Endothelial cell of umbilical vein (primary cell): ENCODE measurements at regions not wholly inside any gene's neighbourhood (a gene's known extent, or its start where the extent isn't known, plus 50 kb on each side); places are given as distances from the start of the nearest gene placed in this dataset.

Source experiments
- BruUV-seq: library from RNA; stranded (reverse); fragments of 400-500 nt; replicated peaks from 2 replicates; lab custom pipeline; 2021; lab: Mats Ljungman, UMichigan
- CTCF ChIA-PET: fragments of 300-600, 350-600 bp; sonication (Branson Sonifier 250); formaldehyde crosslinking; loops from one replicate; lab custom pipeline; 2021; ENCODE audit warnings: antibody characterized with exemption, inconsistent platforms; lab: Charles Lee
- POLR2A ChIA-PET: fragments of 300-600, 350-600 bp; sonication (Branson Sonifier 250); formaldehyde crosslinking; loops from one replicate; lab custom pipeline; 2021; ENCODE audit warnings: antibody characterized with exemption, inconsistent platforms; lab: Charles Lee
- DNase-seq: peaks from one replicate; pipeline ENCODE4 v3.0.0-alpha.2; 2011; ENCODE audit warnings: low read depth, low spot score
- FAIRE-seq: peaks from 2 replicates; lab custom pipeline; 2011; peaks lifted over from hg19 to GRCh38; lab: Jason Lieb, UNC
- H2AFZ ChIP-seq: 2 replicates; pipeline ENCODE4 v1.6.0; 2012; ENCODE audit warnings: low read depth, low read length, control low read depth, inconsistent platforms
- H3K27ac ChIP-seq: 2 replicates; pipeline ENCODE4 v1.5.1; 2011; ENCODE audit warnings: low read depth, mild to moderate bottlenecking, control low read depth, low read length, moderate library complexity; ENCODE audit not compliant: insufficient read depth
- H3K27me3 ChIP-seq, 2 experiments: 2 replicates each; pipeline versions ENCODE4 v1.6.0 to v1.6.1; 2011; ENCODE audit warnings: low read length in 2 of 2, mixed read lengths in 1 of 2; ENCODE audit not compliant: control insufficient read depth in 2 of 2, insufficient read depth in 2 of 2
- H3K36me3 ChIP-seq, 2 experiments: 2 replicates in 1 of 2; 3 replicates in 1 of 2; pipeline ENCODE4 v1.5.1; 2011; ENCODE audit warnings: low read length in 2 of 2, mild to moderate bottlenecking in 1 of 2, moderate library complexity in 1 of 2; ENCODE audit not compliant: control insufficient read depth in 2 of 2, insufficient read depth in 2 of 2; ENCODE audit errors: extremely low read depth in 1 of 2
- H3K4me1 ChIP-seq: 3 replicates; pipeline ENCODE4 v1.5.1; 2011; ENCODE audit warnings: mild to moderate bottlenecking, low read length; ENCODE audit not compliant: control insufficient read depth, insufficient read depth; ENCODE audit errors: extremely low read depth
- H3K4me2 ChIP-seq: 2 replicates; pipeline ENCODE4 v1.6.1; 2011; ENCODE audit warnings: low read length, control low read depth, mixed read lengths; ENCODE audit not compliant: insufficient read depth
- H3K4me3 ChIP-seq, 3 experiments: fragments of 200-600 bp in 1 of 3; sonication (generic), shearing (Covaris generic) in 1 of 3; replicated peaks in 1 of 3; 2 replicates each; pipeline ENCODE4 v1.5.1; 2011 to 2016; ENCODE audit warnings: control low read depth in 3 of 3, low read length in 3 of 3, mild to moderate bottlenecking in 2 of 3, inconsistent platforms in 1 of 3, low read depth in 1 of 3, moderate library complexity in 1 of 3; ENCODE audit not compliant: insufficient read depth in 1 of 3
- H3K79me2 ChIP-seq: 2 replicates; pipeline ENCODE4 v1.6.0; 2012; ENCODE audit warnings: low read length, inconsistent platforms; ENCODE audit not compliant: control insufficient read depth, insufficient read depth
- H3K9ac ChIP-seq: replicated peaks from 2 replicates; pipeline ENCODE3; 2011; ENCODE audit warnings: low read length, control low read depth; ENCODE audit not compliant: insufficient read depth; ENCODE audit errors: extremely low read depth
- H3K9me1 ChIP-seq: replicated peaks from 3 replicates; pipeline ENCODE4 v1.6.0; 2011; ENCODE audit warnings: mild to moderate bottlenecking, low read length; ENCODE audit not compliant: control insufficient read depth, insufficient read depth; ENCODE audit errors: extremely low read depth
- H3K9me3 ChIP-seq: replicated peaks from 2 replicates; pipeline ENCODE4 v1.5.1; 2012; ENCODE audit warnings: low read length, inconsistent platforms; ENCODE audit not compliant: control insufficient read depth, insufficient read depth
- H4K20me1 ChIP-seq: replicated peaks from 2 replicates; pipeline ENCODE3; 2011; ENCODE audit warnings: mild to moderate bottlenecking, low read length; ENCODE audit not compliant: control insufficient read depth, insufficient read depth; ENCODE audit errors: extremely low read depth
- EZH2 ChIP-seq: IDR thresholded peaks from 2 replicates; pipeline ENCODE4 v1.6.1; 2012; ENCODE audit warnings: borderline replicate concordance, low read depth, mild to moderate bottlenecking, moderate library complexity, low read length, inconsistent platforms; ENCODE audit not compliant: severe bottlenecking
- FOS ChIP-seq: IDR thresholded peaks from 2 replicates; pipeline ENCODE4 v1.6.1; 2011; ENCODE audit warnings: mild to moderate bottlenecking, low read length, moderate library complexity, borderline replicate concordance; ENCODE audit not compliant: insufficient read depth
- GATA2 ChIP-seq: IDR thresholded peaks from 2 replicates; pipeline ENCODE4 v1.7.0; 2011; ENCODE audit warnings: low read depth, mild to moderate bottlenecking, moderate library complexity, mixed read lengths, low read length; ENCODE audit not compliant: insufficient read length, insufficient read depth
- JUN ChIP-seq: IDR thresholded peaks from 2 replicates; pipeline ENCODE4 v1.6.1; 2011; ENCODE audit warnings: borderline replicate concordance, low read depth; ENCODE audit not compliant: insufficient read length, insufficient read depth
- MYC ChIP-seq: IDR thresholded peaks from one replicate; pipeline ENCODE4 v1.6.1; 2011; ENCODE audit warnings: mild to moderate bottlenecking, low read depth, low read length
- POLR2A ChIP-seq: IDR thresholded peaks from 2 replicates; pipeline ENCODE4 v1.6.1; 2012; ENCODE audit warnings: low read depth, mild to moderate bottlenecking, control low read depth, low read length
- POLR2AphosphoS5 ChIP-seq: IDR thresholded peaks from 2 replicates; pipeline ENCODE4 v1.6.1; 2012; ENCODE audit warnings: low read depth, mild to moderate bottlenecking, control low read depth, low read length, moderate library complexity; ENCODE audit not compliant: insufficient read depth
- dilution Hi-C: fragments of 300-500 bp; cut with MboI; formaldehyde crosslinking; loops from one replicate; pipeline ENCODE4 v1.15.0; 2019; ENCODE audit warnings: low sequenced_read_pairs; ENCODE audit not compliant: extremely low pct_ligation_motif_present
- intact Hi-C: fragments of 100-400 bp; cut with micrococcal nuclease; formaldehyde crosslinking; loops from one replicate; pipeline ENCODE4 v1.10.0; 2022
- TF ChIP-seq, protein P1 (sequence below), 2 donors: IDR thresholded peaks; 1 replicate in 1 of 2; 2 replicates in 1 of 2; pipeline ENCODE4 v1.5.1; 2011; ENCODE audit warnings: low read length in 2 of 2, mild to moderate bottlenecking in 2 of 2, moderate library complexity in 2 of 2, control low read depth in 1 of 2, inconsistent platforms in 1 of 2, low read depth in 1 of 2; ENCODE audit not compliant: insufficient read depth in 1 of 2; ENCODE audit errors: extremely low read depth in 1 of 2
- TF ChIP-seq, protein P2 (sequence below): IDR thresholded peaks from 2 replicates; pipeline ENCODE4 v1.6.1; 2011; ENCODE audit not compliant: insufficient read depth, insufficient read length

DNA sequence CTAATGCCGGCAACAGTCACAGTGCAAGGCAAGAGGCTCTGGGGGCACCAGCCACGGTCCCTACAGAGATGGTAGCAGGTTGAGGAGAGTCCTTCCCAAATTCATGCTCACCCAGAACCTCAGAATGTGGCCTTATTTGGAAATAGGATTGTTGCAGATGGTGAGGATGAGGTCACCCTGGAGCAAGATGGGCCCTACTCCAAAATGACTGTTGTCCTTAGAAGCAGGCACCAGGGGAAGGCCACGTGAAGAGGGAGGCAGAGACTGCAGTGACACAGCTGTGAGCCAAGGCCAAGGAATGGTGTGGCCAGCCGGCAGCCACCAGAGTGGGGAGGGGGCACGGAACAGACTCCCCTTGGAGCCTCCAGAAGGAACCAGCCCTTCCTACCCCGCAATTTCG is 70.8 kb upstream of the CLDN14 start:
- Histone ChIP-seq H3K36me3 (no peaks in the 10 kb centered on the region), H3K27me3 (peaks cover 9 to 10% of the 10 kb centered on the region in 2 experiments), H2AFZ (no peak overlapping the region), H3K4me2 (no peak overlapping the region), H3K27ac (no peak overlapping the region), H3K4me1 (no peaks in the 10 kb centered on the region), H3K4me3 (no peak overlapping the region), H3K9me1 (no peaks in the 10 kb centered on the region), H4K20me1 (no peaks in the 10 kb centered on the region), H3K9ac (no peak overlapping the region), H3K9me3 (no peaks in the 10 kb centered on the region), H3K79me2 (no peaks in the 10 kb centered on the region)
- DNase-seq (no peak), FAIRE-seq (no peak)
- dilution Hi-C loops: no loop called here
- TF ChIP-seq MYC: no peak
- TF ChIP-seq, protein P1, sequence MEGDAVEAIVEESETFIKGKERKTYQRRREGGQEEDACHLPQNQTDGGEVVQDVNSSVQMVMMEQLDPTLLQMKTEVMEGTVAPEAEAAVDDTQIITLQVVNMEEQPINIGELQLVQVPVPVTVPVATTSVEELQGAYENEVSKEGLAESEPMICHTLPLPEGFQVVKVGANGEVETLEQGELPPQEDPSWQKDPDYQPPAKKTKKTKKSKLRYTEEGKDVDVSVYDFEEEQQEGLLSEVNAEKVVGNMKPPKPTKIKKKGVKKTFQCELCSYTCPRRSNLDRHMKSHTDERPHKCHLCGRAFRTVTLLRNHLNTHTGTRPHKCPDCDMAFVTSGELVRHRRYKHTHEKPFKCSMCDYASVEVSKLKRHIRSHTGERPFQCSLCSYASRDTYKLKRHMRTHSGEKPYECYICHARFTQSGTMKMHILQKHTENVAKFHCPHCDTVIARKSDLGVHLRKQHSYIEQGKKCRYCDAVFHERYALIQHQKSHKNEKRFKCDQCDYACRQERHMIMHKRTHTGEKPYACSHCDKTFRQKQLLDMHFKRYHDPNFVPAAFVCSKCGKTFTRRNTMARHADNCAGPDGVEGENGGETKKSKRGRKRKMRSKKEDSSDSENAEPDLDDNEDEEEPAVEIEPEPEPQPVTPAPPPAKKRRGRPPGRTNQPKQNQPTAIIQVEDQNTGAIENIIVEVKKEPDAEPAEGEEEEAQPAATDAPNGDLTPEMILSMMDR (IDR thresholded peaks at IDR 0.05; ENCODE audit: extremely low read depth in 1 of 2, insufficient read depth in 1 of 2, low read depth in 1 of 2, low read length in 2 of 2): no peak
- CTCF ChIA-PET: interaction anchor here (1.5 kb wide), 1 partner anchor 79 kb away, joined by 3 read pairs; no protein-coding TSS in a partner anchor
- intact Hi-C loops: no loop called here
- BruUV-seq: no TSS peak
- POLR2A ChIA-PET: no interaction called here

DNA sequence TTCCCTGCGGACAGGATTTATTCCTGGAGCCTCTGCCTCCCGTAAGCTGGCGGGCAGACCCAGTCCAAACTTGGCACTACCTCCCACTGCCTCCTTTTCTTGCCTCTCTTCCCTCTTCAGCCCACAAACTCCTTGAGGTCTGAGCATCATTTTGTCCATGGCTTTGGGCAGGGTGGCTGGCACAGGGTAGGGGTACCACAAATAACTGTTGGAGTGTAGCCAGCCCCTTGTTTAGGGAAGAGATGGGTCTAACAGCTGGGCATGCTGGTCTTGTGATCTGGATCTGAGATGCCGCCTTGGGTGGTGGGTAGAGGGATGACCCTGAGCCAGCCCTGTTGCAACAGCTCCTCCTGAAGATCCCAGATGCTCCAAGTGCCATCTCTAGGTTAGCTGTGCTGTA is 71.4 kb upstream of the CLDN14 start:
- H3K9me3 ChIP-seq: no peaks in the 10 kb centered on the region
- TF ChIP-seq, protein P1 (IDR thresholded peaks at IDR 0.05; ENCODE audit: extremely low read depth in 1 of 2, insufficient read depth in 1 of 2, low read depth in 1 of 2, low read length in 2 of 2): no peak
- TF ChIP-seq GATA2 (no peak), EZH2 (no peak), FOS (no peak), POLR2A (no peak), MYC (no peak), POLR2AphosphoS5 (no peak), JUN (no peak)
- TF ChIP-seq, protein P2, sequence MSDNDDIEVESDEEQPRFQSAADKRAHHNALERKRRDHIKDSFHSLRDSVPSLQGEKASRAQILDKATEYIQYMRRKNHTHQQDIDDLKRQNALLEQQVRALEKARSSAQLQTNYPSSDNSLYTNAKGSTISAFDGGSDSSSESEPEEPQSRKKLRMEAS: no peak
- H3K4me2 ChIP-seq: no peak overlapping the region
- no peak overlapping the region for H3K27ac ChIP-seq
- H3K9me1 ChIP-seq: no peaks in the 10 kb centered on the region
- no peak for DNase-seq
- BruUV-seq: no TSS peak
- FAIRE-seq: no peak
- no peaks in the 10 kb centered on the region for H3K4me1 ChIP-seq
- H3K36me3 ChIP-seq: no peaks in the 10 kb centered on the region
- peaks cover 7 to 10% of the 10 kb centered on the region in 2 experiments for H3K27me3 ChIP-seq
- CTCF ChIA-PET: interaction anchor here (1.5 kb wide), 1 partner anchor 79 kb away, joined by 3 read pairs; no protein-coding TSS in a partner anchor
- H3K9ac ChIP-seq: no peak overlapping the region
- intact Hi-C loops (no loop called here), dilution Hi-C loops (no loop called here)
- H4K20me1 ChIP-seq: no peaks in the 10 kb centered on the region
- POLR2A ChIA-PET: no interaction called here
- H3K79me2 ChIP-seq: no peaks in the 10 kb centered on the region
- H2AFZ ChIP-seq: no peak overlapping the region
- no peak overlapping the region for H3K4me3 ChIP-seq
